ENCODE measurements at regions not wholly inside any gene's neighbourhood (a gene's known extent, or its start where the extent isn't known, plus 50 kb on each side); places are given as distances from the start of the nearest gene placed in this dataset.
"Not testable (repeated sequence)": the region's sequence is repeated elsewhere in the genome, so short reads cannot be mapped to it uniquely, and the experiment has no call there.

- peaks cover 71% of the 10 kb centered on the region for H3K9me3 ChIP-seq (ENCODE audit: control insufficient read depth, low read depth, low read length)
- no peak overlapping the region for H3K27ac ChIP-seq (ENCODE audit: low read length)
- H3K9ac ChIP-seq (ENCODE audit: low read length), result no peak overlapping the region
- H3K27me3 ChIP-seq (ENCODE audit: control insufficient read depth, insufficient read depth, low read length), result no peaks in the 10 kb centered on the region
- H3K36me3 ChIP-seq (ENCODE audit: control insufficient read depth, low read depth, low read length), result no peaks in the 10 kb centered on the region
- H3K4me3 ChIP-seq (ENCODE audit: low read length), result no peak overlapping the region
- H3K4me1 ChIP-seq (ENCODE audit: control insufficient read depth, low read depth, low read length), result no peaks in the 10 kb centered on the region
Measured at GRCh38 chr7:63046612-63047011, 952.0 kb upstream of the ZNF722 start.

- no peak overlapping the region for H3K4me3 ChIP-seq (ENCODE audit: low read length)
- no peaks in the 10 kb centered on the region for H3K27me3 ChIP-seq (ENCODE audit: control insufficient read depth, insufficient read depth, low read length)
- H3K9me3 ChIP-seq (ENCODE audit: control insufficient read depth, low read depth, low read length), result peaks cover 66% of the 10 kb centered on the region
- no peaks in the 10 kb centered on the region for H3K36me3 ChIP-seq (ENCODE audit: control insufficient read depth, low read depth, low read length)
- H3K9ac ChIP-seq (ENCODE audit: low read length), result no peak overlapping the region
- H3K4me1 ChIP-seq (ENCODE audit: control insufficient read depth, low read depth, low read length), result no peaks in the 10 kb centered on the region
- no peak overlapping the region for H3K27ac ChIP-seq (ENCODE audit: low read length)
Measured at GRCh38 chr7:63047061-63047460, 951.6 kb upstream of the ZNF722 start.

DNA sequence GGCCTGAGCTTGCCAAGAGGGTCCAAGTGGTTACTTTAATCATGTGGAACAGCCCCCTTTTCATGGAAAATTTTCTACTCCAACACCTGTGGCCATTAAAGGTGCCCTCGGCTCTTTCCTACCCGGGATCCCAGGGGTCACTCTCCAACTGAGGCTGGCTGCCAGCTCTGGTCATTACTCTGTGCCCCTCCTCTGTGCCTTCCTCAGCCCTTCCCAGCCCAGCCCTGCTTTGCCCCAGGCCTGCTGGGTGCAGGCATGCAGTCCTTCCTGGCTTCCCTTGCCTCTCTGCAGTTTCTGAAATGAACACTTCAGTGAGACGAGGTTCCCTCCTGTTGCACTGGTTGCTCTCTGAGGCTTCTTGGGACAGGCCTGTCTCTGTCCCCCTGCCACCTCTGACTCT, 951.1 kb upstream of the ZNF722 start:
- no peaks in the 10 kb centered on the region for H3K36me3 ChIP-seq (ENCODE audit: control insufficient read depth, low read depth, low read length)
- no peak overlapping the region for H3K9ac ChIP-seq (ENCODE audit: low read length)
- peaks cover 65% of the 10 kb centered on the region for H3K9me3 ChIP-seq (ENCODE audit: control insufficient read depth, low read depth, low read length)
- H3K4me3 ChIP-seq (ENCODE audit: low read length), result no peak overlapping the region
- H3K4me1 ChIP-seq (ENCODE audit: control insufficient read depth, low read depth, low read length), result no peaks in the 10 kb centered on the region
- no peak overlapping the region for H3K27ac ChIP-seq (ENCODE audit: low read length)
- no peaks in the 10 kb centered on the region for H3K27me3 ChIP-seq (ENCODE audit: control insufficient read depth, insufficient read depth, low read length)

GRCh38 chr7:63054191-63054661, 944.4 kb upstream of the ZNF722 start:
- peaks cover 50% of the 10 kb centered on the region for H3K9me3 ChIP-seq (ENCODE audit: control insufficient read depth, low read depth, low read length)

DNA sequence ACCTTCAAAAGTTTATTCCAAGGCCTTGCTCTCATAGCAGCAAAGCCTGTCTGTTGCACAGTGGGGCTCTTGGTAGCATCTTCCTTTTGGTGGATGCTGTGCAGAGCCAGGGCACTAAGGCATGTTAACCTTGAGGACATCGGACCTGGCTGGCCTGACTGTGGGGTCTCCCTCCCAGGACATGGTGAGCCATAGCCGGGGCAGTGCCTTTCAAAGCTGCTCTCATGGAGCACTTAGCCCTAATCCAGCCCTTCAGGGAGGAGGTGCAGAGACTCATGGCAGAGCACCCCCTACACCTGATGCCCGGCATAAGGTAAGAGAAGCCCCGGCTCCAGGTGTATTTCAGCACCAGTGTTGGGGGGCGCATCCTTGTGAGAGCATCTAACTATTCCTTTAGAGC, 941.4 kb upstream of the ZNF722 start:
- H3K9ac ChIP-seq (ENCODE audit: low read length), result no peak overlapping the region
- H3K36me3 ChIP-seq (ENCODE audit: control insufficient read depth, low read depth, low read length), result no peaks in the 10 kb centered on the region
- no peaks in the 10 kb centered on the region for H3K4me1 ChIP-seq (ENCODE audit: control insufficient read depth, low read depth, low read length)
- no peaks in the 10 kb centered on the region for H3K27me3 ChIP-seq (ENCODE audit: control insufficient read depth, insufficient read depth, low read length)
- H3K27ac ChIP-seq (ENCODE audit: low read length), result no peak overlapping the region
- H3K9me3 ChIP-seq (ENCODE audit: control insufficient read depth, low read depth, low read length), result peaks cover 51% of the 10 kb centered on the region
- H3K4me3 ChIP-seq (ENCODE audit: low read length), result no peak overlapping the region

More at GRCh38 chr7:63054191-63054661, 944.4 kb upstream of the ZNF722 start:
- no peak overlapping the region for H3K27ac ChIP-seq (ENCODE audit: low read length)
- no peak overlapping the region for H3K4me3 ChIP-seq (ENCODE audit: low read length)
- H3K36me3 ChIP-seq (ENCODE audit: control insufficient read depth, low read depth, low read length), result no peaks in the 10 kb centered on the region
- H3K4me1 ChIP-seq (ENCODE audit: control insufficient read depth, low read depth, low read length), result no peaks in the 10 kb centered on the region
- no peak overlapping the region for H3K9ac ChIP-seq (ENCODE audit: low read length)
- no peaks in the 10 kb centered on the region for H3K27me3 ChIP-seq (ENCODE audit: control insufficient read depth, insufficient read depth, low read length)

- H3K36me3 ChIP-seq (ENCODE audit: control insufficient read depth, low read depth, low read length); H3K27ac ChIP-seq (ENCODE audit: low read length); H3K4me3 ChIP-seq (ENCODE audit: low read length); H3K4me1 ChIP-seq (ENCODE audit: control insufficient read depth, low read depth, low read length); H3K9ac ChIP-seq (ENCODE audit: low read length); H3K27me3 ChIP-seq (ENCODE audit: control insufficient read depth, insufficient read depth, low read length): not testable (repeated sequence)
- H3K9me3 ChIP-seq (ENCODE audit: control insufficient read depth, low read depth, low read length), result peaks cover 35% of the 10 kb centered on the region
Measured at GRCh38 chr7:63060701-63061100, 937.9 kb upstream of the ZNF722 start.

GRCh38 chr7:63065684-63066083, 933.0 kb upstream of the ZNF722 start:
- Histone ChIP-seq H3K9me3 (ENCODE audit: control insufficient read depth, low read depth, low read length) (peaks cover 32% of the 10 kb centered on the region), H3K36me3 (ENCODE audit: control insufficient read depth, low read depth, low read length) (no peaks in the 10 kb centered on the region), H3K4me1 (ENCODE audit: control insufficient read depth, low read depth, low read length) (no peaks in the 10 kb centered on the region), H3K27ac (ENCODE audit: low read length) (no peak overlapping the region), H3K27me3 (ENCODE audit: control insufficient read depth, insufficient read depth, low read length) (no peaks in the 10 kb centered on the region), H3K9ac (ENCODE audit: low read length) (no peak overlapping the region), H3K4me3 (ENCODE audit: low read length) (no peak overlapping the region)

GRCh38 chr7:63066235-63066634, 932.4 kb upstream of the ZNF722 start:
- H3K4me3 ChIP-seq (ENCODE audit: low read length); H3K9ac ChIP-seq (ENCODE audit: low read length); H3K36me3 ChIP-seq (ENCODE audit: control insufficient read depth, low read depth, low read length); H3K27me3 ChIP-seq (ENCODE audit: control insufficient read depth, insufficient read depth, low read length); H3K4me1 ChIP-seq (ENCODE audit: control insufficient read depth, low read depth, low read length); H3K27ac ChIP-seq (ENCODE audit: low read length): not testable (repeated sequence)
- peaks cover 35% of the 10 kb centered on the region for H3K9me3 ChIP-seq (ENCODE audit: control insufficient read depth, low read depth, low read length)

- H3K9ac ChIP-seq (ENCODE audit: low read length), result no peak overlapping the region
- H3K27me3 ChIP-seq (ENCODE audit: control insufficient read depth, insufficient read depth, low read length), result no peaks in the 10 kb centered on the region
- peaks cover 48% of the 10 kb centered on the region for H3K9me3 ChIP-seq (ENCODE audit: control insufficient read depth, low read depth, low read length)
- no peak overlapping the region for H3K27ac ChIP-seq (ENCODE audit: low read length)
- no peaks in the 10 kb centered on the region for H3K36me3 ChIP-seq (ENCODE audit: control insufficient read depth, low read depth, low read length)
- H3K4me1 ChIP-seq (ENCODE audit: control insufficient read depth, low read depth, low read length), result no peaks in the 10 kb centered on the region
- H3K4me3 ChIP-seq (ENCODE audit: low read length), result no peak overlapping the region
Measured at GRCh38 chr7:63067897-63068585, 930.6 kb upstream of the ZNF722 start.

- H3K27me3 ChIP-seq (ENCODE audit: control insufficient read depth, insufficient read depth, low read length), result no peaks in the 10 kb centered on the region
- peaks cover 56% of the 10 kb centered on the region for H3K9me3 ChIP-seq (ENCODE audit: control insufficient read depth, low read depth, low read length)
- H3K9ac ChIP-seq (ENCODE audit: low read length), result no peak overlapping the region
- H3K4me3 ChIP-seq (ENCODE audit: low read length), result no peak overlapping the region
- no peaks in the 10 kb centered on the region for H3K36me3 ChIP-seq (ENCODE audit: control insufficient read depth, low read depth, low read length)
- H3K4me1 ChIP-seq (ENCODE audit: control insufficient read depth, low read depth, low read length), result no peaks in the 10 kb centered on the region
- no peak overlapping the region for H3K27ac ChIP-seq (ENCODE audit: low read length)
Measured at GRCh38 chr7:63070696-63071095, 928.0 kb upstream of the ZNF722 start.

DNA sequence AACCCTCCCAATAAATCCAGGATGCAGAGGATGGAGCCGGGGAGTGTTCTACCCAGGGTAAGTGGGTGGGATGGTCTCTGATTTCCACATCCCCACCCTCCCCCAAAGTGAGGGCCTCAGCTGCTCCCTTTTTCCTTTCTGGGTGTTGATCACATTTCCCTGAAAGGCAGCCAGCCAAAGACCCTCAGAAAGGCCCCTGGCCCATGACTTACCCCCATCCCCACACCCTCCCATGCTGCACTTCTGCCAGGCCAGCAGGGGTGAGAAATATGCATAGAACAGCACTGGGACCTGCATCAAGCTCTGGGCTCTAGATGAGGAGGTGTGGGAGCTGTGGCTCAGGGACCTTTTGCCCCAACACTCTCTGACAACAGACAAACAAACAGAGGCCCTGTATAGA, 927.3 kb upstream of the ZNF722 start:
- Histone ChIP-seq H3K9me3 (ENCODE audit: control insufficient read depth, low read depth, low read length) (peaks cover 56% of the 10 kb centered on the region), H3K4me1 (ENCODE audit: control insufficient read depth, low read depth, low read length) (no peaks in the 10 kb centered on the region), H3K27ac (ENCODE audit: low read length) (no peak overlapping the region), H3K36me3 (ENCODE audit: control insufficient read depth, low read depth, low read length) (no peaks in the 10 kb centered on the region), H3K4me3 (ENCODE audit: low read length) (no peak overlapping the region), H3K27me3 (ENCODE audit: control insufficient read depth, insufficient read depth, low read length) (no peaks in the 10 kb centered on the region), H3K9ac (ENCODE audit: low read length) (no peak overlapping the region)

DNA sequence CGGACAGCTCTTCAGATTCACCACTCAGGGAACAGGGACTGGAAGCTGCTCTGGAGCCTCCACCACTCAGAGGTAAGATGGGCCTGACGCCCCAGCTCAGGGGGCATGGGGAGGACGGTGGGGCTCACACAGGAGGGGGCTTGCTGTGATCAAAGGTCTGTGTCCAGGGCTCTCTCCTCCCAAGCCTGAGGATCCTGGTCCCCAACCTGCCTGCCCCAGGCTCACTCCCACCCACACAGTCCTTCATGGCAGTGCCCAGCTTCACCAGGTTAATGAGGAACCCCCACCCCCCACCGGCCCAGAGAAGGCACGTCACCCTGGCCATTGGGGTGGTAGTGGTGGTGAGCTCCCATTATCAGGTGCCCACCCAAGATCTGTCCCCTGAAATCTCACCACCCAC, 926.7 kb upstream of the ZNF722 start:
- no peak overlapping the region for H3K9ac ChIP-seq (ENCODE audit: low read length)
- H3K4me3 ChIP-seq (ENCODE audit: low read length), result no peak overlapping the region
- H3K9me3 ChIP-seq (ENCODE audit: control insufficient read depth, low read depth, low read length), result peaks cover 55% of the 10 kb centered on the region
- H3K27ac ChIP-seq (ENCODE audit: low read length), result no peak overlapping the region
- no peaks in the 10 kb centered on the region for H3K27me3 ChIP-seq (ENCODE audit: control insufficient read depth, insufficient read depth, low read length)
- H3K36me3 ChIP-seq (ENCODE audit: control insufficient read depth, low read depth, low read length), result no peaks in the 10 kb centered on the region
- no peaks in the 10 kb centered on the region for H3K4me1 ChIP-seq (ENCODE audit: control insufficient read depth, low read depth, low read length)

Data from iPS-18a (cell line).